Keratinocyte (primary cell): ENCODE measurements at regions not wholly inside any gene's neighbourhood (a gene's known extent, or its start where the extent isn't known, plus 50 kb on each side); places are given as distances from the start of the nearest gene placed in this dataset.

Source experiments
- DNase-seq: peaks from one replicate; pipeline ENCODE4 v3.0.0-alpha.2; 2011; ENCODE audit warnings: low read depth, missing footprints, low spot score
- FAIRE-seq: peaks from 2 replicates; lab custom pipeline; 2011; peaks lifted over from hg19 to GRCh38; lab: Jason Lieb, UNC
- H2AFZ ChIP-seq: 2 replicates; pipeline ENCODE4 v1.6.0; 2012; ENCODE audit warnings: low read length, control low read depth, inconsistent platforms; ENCODE audit not compliant: control insufficient read depth
- H3K27ac ChIP-seq: 2 replicates; pipeline ENCODE4 v1.5.1; 2011; ENCODE audit warnings: low read length; ENCODE audit not compliant: control insufficient read depth, insufficient read depth
- H3K27me3 ChIP-seq: 3 replicates; pipeline ENCODE4 v1.6.0; 2011; ENCODE audit warnings: low read length; ENCODE audit not compliant: control insufficient read depth, insufficient read depth; ENCODE audit errors: extremely low read depth
- H3K36me3 ChIP-seq, 2 experiments: 2 replicates in 1 of 2; 3 replicates in 1 of 2; pipeline ENCODE4 v1.5.1; 2011; ENCODE audit warnings: low read length in 2 of 2, mild to moderate bottlenecking in 1 of 2; ENCODE audit not compliant: control insufficient read depth in 2 of 2, insufficient read depth in 2 of 2; ENCODE audit errors: extremely low read depth in 1 of 2
- H3K4me1 ChIP-seq: 3 replicates; pipeline ENCODE4 v1.5.1; 2011; ENCODE audit warnings: low read length; ENCODE audit not compliant: control insufficient read depth, insufficient read depth; ENCODE audit errors: extremely low read depth
- H3K4me2 ChIP-seq: 3 replicates; pipeline ENCODE4 v1.6.0; 2011; ENCODE audit warnings: low read depth, low read length; ENCODE audit not compliant: control insufficient read depth, insufficient read depth; ENCODE audit errors: extremely low read depth
- H3K4me3 ChIP-seq, 3 experiments: fragments of 200-600 bp in 1 of 3; sonication (generic) in 1 of 3; 2 replicates in 2 of 3; 3 replicates in 1 of 3; pipeline ENCODE4 v1.5.1; 2011 to 2016; ENCODE audit warnings: low read length in 3 of 3, mild to moderate bottlenecking in 3 of 3, control low read depth in 2 of 3, inconsistent platforms in 1 of 3, low read depth in 1 of 3, mixed read lengths in 1 of 3, mixed run types in 1 of 3, moderate library complexity in 1 of 3; ENCODE audit not compliant: control insufficient read depth in 2 of 3, insufficient read depth in 2 of 3; ENCODE audit errors: extremely low read depth in 1 of 3
- H3K79me2 ChIP-seq: 2 replicates; pipeline ENCODE4 v1.6.0; 2012; ENCODE audit warnings: low read length; ENCODE audit not compliant: control insufficient read depth, insufficient read depth
- H3K9ac ChIP-seq: 3 replicates; pipeline ENCODE4 v1.6.0; 2011; ENCODE audit warnings: low read length; ENCODE audit not compliant: control insufficient read depth, insufficient read depth; ENCODE audit errors: extremely low read depth
- H3K9me1 ChIP-seq: 3 replicates; pipeline ENCODE4 v1.6.0; 2011; ENCODE audit warnings: low read length; ENCODE audit not compliant: control insufficient read depth, insufficient read depth; ENCODE audit errors: extremely low read depth
- H3K9me3 ChIP-seq: 2 replicates; pipeline ENCODE4 v1.5.1; 2012; ENCODE audit warnings: low read depth, low read length; ENCODE audit not compliant: control insufficient read depth
- H4K20me1 ChIP-seq: 3 replicates; pipeline ENCODE4 v1.6.0; 2011; ENCODE audit warnings: low read length; ENCODE audit not compliant: control insufficient read depth, insufficient read depth; ENCODE audit errors: extremely low read depth
- CTCF ChIP-seq, 3 experiments: IDR thresholded peaks in 1 of 3; conservative IDR thresholded peaks in 1 of 3; optimal IDR thresholded peaks in 1 of 3; 2 replicates in 2 of 3; 3 replicates in 1 of 3; pipeline versions ENCODE3 to v1.5.1; 2011; ENCODE audit warnings: low read length in 3 of 3, mild to moderate bottlenecking in 3 of 3, moderate library complexity in 2 of 3, control low read depth in 1 of 3, inconsistent platforms in 1 of 3; ENCODE audit not compliant: insufficient read depth in 2 of 3; ENCODE audit errors: extremely low read depth in 1 of 3
- EZH2 ChIP-seq: IDR thresholded peaks from one replicate; pipeline ENCODE4 v1.6.1; 2012; ENCODE audit warnings: inconsistent platforms, mild to moderate bottlenecking, low read length, moderate library complexity
- dilution Hi-C: fragments of 300-500 bp; cut with MboI; formaldehyde crosslinking; loops from one replicate; pipeline ENCODE4 v1.7.0; 2020; ENCODE audit warnings: low sequenced_read_pairs; ENCODE audit not compliant: extremely low pct_ligation_motif_present

- no peak overlapping the region for H3K4me2 ChIP-seq
- H3K79me2 ChIP-seq: no peaks in the 10 kb centered on the region
- no peak overlapping the region for H3K9ac ChIP-seq
- no peak overlapping the region for H3K4me3 ChIP-seq
- DNase-seq (no peak), FAIRE-seq (no peak)
- no peaks in the 10 kb centered on the region for H3K9me1 ChIP-seq
- no peaks in the 10 kb centered on the region for H3K9me3 ChIP-seq
- no peaks in the 10 kb centered on the region for H3K4me1 ChIP-seq
- no peaks in the 10 kb centered on the region for H4K20me1 ChIP-seq
- H3K27me3 ChIP-seq: no peaks in the 10 kb centered on the region
- H2AFZ ChIP-seq: no peak overlapping the region
- H3K36me3 ChIP-seq: no peaks in the 10 kb centered on the region
- TF ChIP-seq EZH2 (no peak), CTCF (optimal IDR thresholded peaks at IDR 0.05 in 1 of 3, IDR thresholded peaks at IDR 0.05 in 1 of 3, conservative IDR thresholded peaks at IDR 0.05 in 1 of 3; ENCODE audit: extremely low read depth in 1 of 3, insufficient read depth in 2 of 3, low read length in 3 of 3) (no peak)
- no peak overlapping the region for H3K27ac ChIP-seq
- dilution Hi-C loops: no loop called here
Observed at GRCh38 chr2:220315098-220315823, 687.8 kb downstream of the SLC4A3 start.

DNA sequence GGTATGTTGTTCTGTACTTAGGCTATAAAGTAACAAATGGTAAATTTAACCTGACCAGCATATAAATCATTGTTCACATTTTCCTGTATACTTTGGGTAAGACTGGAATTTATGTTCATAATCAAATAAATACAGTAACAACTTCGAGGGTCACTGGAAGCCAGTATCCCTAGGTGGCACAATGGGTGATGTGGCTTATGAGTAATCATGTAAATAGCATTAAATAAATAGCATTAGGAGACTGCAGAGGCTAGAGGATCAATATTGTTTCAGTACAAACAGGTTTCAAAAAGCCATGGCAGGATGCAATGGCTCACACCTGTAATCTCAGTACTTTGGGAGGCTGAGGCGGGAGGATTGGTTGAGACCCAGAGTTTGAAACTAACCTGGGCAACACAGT lies 690.6 kb downstream of the SLC4A3 start:
- Histone ChIP-seq H3K9me3 (no peaks in the 10 kb centered on the region), H2AFZ (no peak overlapping the region), H3K27me3 (no peaks in the 10 kb centered on the region), H3K9ac (no peak overlapping the region), H3K4me1 (no peaks in the 10 kb centered on the region), H3K36me3 (no peaks in the 10 kb centered on the region), H3K4me2 (no peak overlapping the region), H3K79me2 (no peaks in the 10 kb centered on the region), H3K27ac (no peak overlapping the region), H4K20me1 (no peaks in the 10 kb centered on the region), H3K4me3 (no peak overlapping the region), H3K9me1 (no peaks in the 10 kb centered on the region)
- TF ChIP-seq CTCF (optimal IDR thresholded peaks at IDR 0.05 in 1 of 3, IDR thresholded peaks at IDR 0.05 in 1 of 3, conservative IDR thresholded peaks at IDR 0.05 in 1 of 3; ENCODE audit: extremely low read depth in 1 of 3, insufficient read depth in 2 of 3, low read length in 3 of 3) (no peak), EZH2 (no peak)
- dilution Hi-C loops: no loop called here
- FAIRE-seq (no peak), DNase-seq (no peak)
